HepG2 (cell line): ENCODE measurements at regions not wholly inside any gene's neighbourhood (a gene's known extent, or its start where the extent isn't known, plus 50 kb on each side); places are given as distances from the start of the nearest gene placed in this dataset.

Experiments used
- ATAC-seq: fragments of 200-7000 bp; cut with Tn5 transposase; 3 replicates; pipeline ENCODE4 v1.9.1; 2020; ENCODE audit warnings: mild to moderate bottlenecking, moderate library complexity
- BruUV-seq: library from RNA; stranded (reverse); fragments of 400-500 nt; replicated peaks from 2 replicates; lab custom pipeline; 2021; lab: Mats Ljungman, UMichigan
- CTCF ChIA-PET: fragments of 300-600 bp; formaldehyde crosslinking; extraction: SDS; loops from one replicate; lab custom pipeline; 2021; ENCODE audit warnings: low total read pairs, inconsistent platforms, low intra/inter-chr PET ratio; lab: Yijun Ruan, JAX
- POLR2A ChIA-PET: fragments of 350-600 bp; sonication (Branson Sonifier 250); formaldehyde crosslinking; loops from one replicate; lab custom pipeline; 2020; ENCODE audit warnings: antibody characterized with exemption, inconsistent platforms; lab: Yijun Ruan, JAX
- DNase-seq: peaks from one replicate; pipeline ENCODE4 v3.0.0-alpha.2; 2015; ENCODE audit warnings: low spot score
- FAIRE-seq: peaks from 3 replicates; lab custom pipeline; 2011; peaks lifted over from hg19 to GRCh38; lab: Jason Lieb, UNC
- H2AFZ ChIP-seq: one replicate; pipeline ENCODE4 v1.6.1; 2011; ENCODE audit warnings: low read length, inconsistent platforms
- H3K27ac ChIP-seq: fragments of 300-600 bp; 3 replicates; pipeline ENCODE4 v1.8.0; 2011; ENCODE audit warnings: mixed run types, mild to moderate bottlenecking, mixed read lengths, low read length, inconsistent platforms; ENCODE audit not compliant: insufficient read depth; ENCODE audit errors: extremely low read length
- H3K27me3 ChIP-seq, 2 experiments: fragments of 200-600 bp in 1 of 2; 2 replicates in 1 of 2; 3 replicates in 1 of 2; pipeline versions ENCODE4 v1.6.0 to v1.8.0; 2011; ENCODE audit warnings: low read length in 2 of 2, mild to moderate bottlenecking in 2 of 2, moderate library complexity in 2 of 2, inconsistent platforms in 1 of 2; ENCODE audit not compliant: insufficient read depth in 2 of 2, control insufficient read depth in 1 of 2
- H3K36me3 ChIP-seq, 2 experiments: fragments of 200-600 bp in 1 of 2; replicated peaks in 1 of 2; 2 replicates in 1 of 2; 3 replicates in 1 of 2; pipeline versions ENCODE4 v1.5.1 to v1.8.0; 2011; ENCODE audit warnings: low read length in 2 of 2, inconsistent platforms in 1 of 2; ENCODE audit not compliant: insufficient read depth in 2 of 2, control insufficient read depth in 1 of 2
- H3K4me1 ChIP-seq: 2 replicates; pipeline ENCODE4 v1.5.1; 2012; ENCODE audit warnings: low read length, inconsistent platforms; ENCODE audit not compliant: insufficient read depth
- H3K4me2 ChIP-seq: 2 replicates; pipeline ENCODE4 v1.6.0; 2011; ENCODE audit warnings: low read depth, low read length, inconsistent platforms
- H3K4me3 ChIP-seq, 3 experiments: fragments of 200-600 bp in 1 of 3; sonication (generic), shearing (Covaris generic) in 1 of 3; replicated peaks in 1 of 3; 2 replicates each; pipeline ENCODE4 v1.5.1; 2011 to 2016; ENCODE audit warnings: low read length in 3 of 3, inconsistent platforms in 2 of 3, low read depth in 2 of 3, mild to moderate bottlenecking in 2 of 3, control low read depth in 1 of 3, mixed read lengths in 1 of 3; ENCODE audit not compliant: insufficient read depth in 1 of 3
- H3K79me2 ChIP-seq: one replicate; pipeline ENCODE4 v1.6.1; 2011; ENCODE audit warnings: low read length, inconsistent platforms; ENCODE audit not compliant: insufficient read depth
- H3K9ac ChIP-seq: 2 replicates; pipeline ENCODE4 v1.6.0; 2011; ENCODE audit warnings: mild to moderate bottlenecking, low read depth, low read length, inconsistent platforms; ENCODE audit not compliant: insufficient read depth
- H3K9me3 ChIP-seq: 2 replicates; pipeline ENCODE4 v1.5.1; 2012; ENCODE audit warnings: mild to moderate bottlenecking, low read length
- H4K20me1 ChIP-seq: 2 replicates; pipeline ENCODE4 v1.6.0; 2011; ENCODE audit warnings: inconsistent platforms, mild to moderate bottlenecking, low read length, moderate library complexity; ENCODE audit not compliant: insufficient read depth
- ARHGAP35 ChIP-seq: sonication (generic); formaldehyde crosslinking; IDR thresholded peaks from 2 replicates; pipeline ENCODE4 v1.9.0; 2022; ENCODE audit warnings: mild to moderate bottlenecking, inconsistent platforms, moderate library complexity, missing genetic modification reagents, borderline replicate concordance
- ARID3A ChIP-seq: IDR thresholded peaks from 2 replicates; pipeline ENCODE4 v1.6.1; 2012; ENCODE audit warnings: low read depth, low read length, improper control_type of control experiment
- ASH2L ChIP-seq: fragments of 300-600, 200-600 bp; sonication (generic); IDR thresholded peaks from 2 replicates; pipeline ENCODE4 v1.7.0; 2017; ENCODE audit warnings: low read depth, mild to moderate bottlenecking, moderate library complexity, mixed read lengths, low read length; ENCODE audit not compliant: insufficient read length
- DDIT3 ChIP-seq: sonication (generic); formaldehyde crosslinking; IDR thresholded peaks from 2 replicates; pipeline ENCODE4 v1.4.0; 2020; ENCODE audit warnings: mild to moderate bottlenecking, missing genetic modification reagents
- ELF4 ChIP-seq: sonication (generic); formaldehyde crosslinking; IDR thresholded peaks from 2 replicates; pipeline ENCODE4 v1.5.0; 2020; ENCODE audit warnings: missing genetic modification reagents, mild to moderate bottlenecking, moderate library complexity, borderline replicate concordance
- HDAC6 ChIP-seq: fragments of 200-600 bp; sonication (generic); IDR thresholded peaks from 2 replicates; pipeline ENCODE4 v1.7.0; 2017; ENCODE audit warnings: mild to moderate bottlenecking, antibody characterized with exemption, low read length, low read depth
- KMT2A ChIP-seq: sonication (generic); formaldehyde crosslinking; IDR thresholded peaks from 2 replicates; pipeline ENCODE4 v1.4.0; 2020; ENCODE audit warnings: missing genetic modification reagents
- PAX8 ChIP-seq: sonication (generic); formaldehyde crosslinking; IDR thresholded peaks from 2 replicates; pipeline ENCODE4 v1.8.0; 2022; ENCODE audit warnings: mild to moderate bottlenecking, missing genetic modification reagents, borderline replicate concordance
- PPARG ChIP-seq: conservative IDR thresholded peaks from 2 replicates; pipeline ENCODE4 v1.6.1; 2016; ENCODE audit warnings: missing biosample characterization, missing genetic modification reagents
- RERE ChIP-seq: IDR thresholded peaks from 2 replicates; pipeline ENCODE4 v1.6.1; 2016; ENCODE audit warnings: low read depth, missing genetic modification reagents, missing compliant biosample characterization
- REXO4 ChIP-seq: sonication (generic); formaldehyde crosslinking; IDR thresholded peaks from 2 replicates; pipeline ENCODE4 v1.8.0; 2022; ENCODE audit warnings: missing genetic modification reagents, mild to moderate bottlenecking, borderline replicate concordance
- RFX3 ChIP-seq: IDR thresholded peaks from 2 replicates; pipeline ENCODE4 v1.6.1; 2016; ENCODE audit warnings: missing biosample characterization, missing genetic modification reagents
- SUZ12 ChIP-seq: fragments of 150-350 bp; IDR thresholded peaks from 2 replicates; pipeline ENCODE4 v1.6.1; 2014; ENCODE audit warnings: low read depth, low read length
- ZNF768 ChIP-seq: sonication (generic); formaldehyde crosslinking; IDR thresholded peaks from 2 replicates; pipeline ENCODE4 v1.4.0; 2020; ENCODE audit warnings: missing genetic modification reagents
- ZSCAN20 ChIP-seq: sonication (generic); formaldehyde crosslinking; IDR thresholded peaks from 2 replicates; pipeline ENCODE4 v1.4.0; 2020; ENCODE audit warnings: missing genetic modification reagents, mild to moderate bottlenecking, borderline replicate concordance
- ZSCAN5A ChIP-seq: sonication (generic); formaldehyde crosslinking; IDR thresholded peaks from 2 replicates; pipeline ENCODE4 v1.8.0; 2022; ENCODE audit warnings: mild to moderate bottlenecking, missing genetic modification reagents, borderline replicate concordance
- WGBS: methylation state at CpG from one replicate; pipeline ENCODE4 v1.1.6; 2017; ENCODE audit warnings: low lambda C conversion rate; 5-methylcytosine and 5-hydroxymethylcytosine counted together
- in situ Hi-C: cut with HindIII; loops from 2 replicates; pipeline ENCODE4 v1.10.0; 2017; ENCODE audit warnings: low pct_unique_long_range_greater_than_20kb; ENCODE audit not compliant: extremely low pct_ligation_motif_present
- intact Hi-C: fragments of 100-400 bp; cut with micrococcal nuclease; formaldehyde crosslinking; loops from one replicate; pipeline ENCODE4 v1.10.0; 2022; ENCODE audit not compliant: unreplicated experiment

DNA sequence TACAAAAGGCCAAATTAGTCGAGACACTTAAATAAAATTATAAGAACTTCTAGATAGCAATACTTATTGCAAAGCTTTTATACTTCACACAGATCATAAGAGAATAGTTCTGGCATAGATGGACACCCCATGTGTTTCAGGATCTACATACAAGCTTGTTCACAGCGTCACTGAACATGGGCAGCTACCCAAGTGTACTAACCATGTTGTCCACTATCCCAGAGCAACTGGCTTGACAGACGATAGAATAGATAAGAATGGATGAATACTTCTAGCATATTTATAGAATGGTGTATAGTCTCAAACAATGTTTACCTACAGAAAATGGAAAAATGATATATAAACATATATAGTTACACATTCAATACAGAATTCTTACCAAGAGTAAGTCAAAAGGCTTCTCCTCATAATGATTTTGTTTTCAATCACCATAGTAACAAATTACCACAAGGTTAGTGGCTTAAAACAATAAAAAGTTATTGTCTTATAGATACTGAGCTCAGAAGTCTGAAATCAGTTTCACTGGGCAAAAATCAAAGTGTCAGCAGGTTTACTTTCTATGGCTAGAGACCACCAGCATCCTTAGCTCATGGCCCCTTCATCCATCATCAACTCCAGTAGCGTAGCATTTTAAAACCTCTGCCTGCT lies 446.7 kb downstream of the DMRTA1 start:
- WGBS, result 24% methylated on average over 4 of the region's 4 CpGs
- intact Hi-C loops (no loop called here), in situ Hi-C loops (no loop called here)
- Histone ChIP-seq H3K9me3 (peaks cover 40% of the 10 kb centered on the region), H3K36me3 (no peaks in the 10 kb centered on the region), H3K4me1 (no peaks in the 10 kb centered on the region), H3K79me2 (no peaks in the 10 kb centered on the region), H4K20me1 (no peaks in the 10 kb centered on the region), H2AFZ (no peak overlapping the region), H3K27ac (no peak overlapping the region), H3K4me2 (no peak overlapping the region), H3K9ac (no peak overlapping the region), H3K27me3 (no peaks in the 10 kb centered on the region), H3K4me3 (no peak overlapping the region)
- FAIRE-seq (no peak), ATAC-seq (no peak), DNase-seq (no peak)
- POLR2A ChIA-PET, result no interaction called here
- no TSS peak for BruUV-seq
- TF ChIP-seq PAX8, result no peak
- no peak for TF ChIP-seq RERE (CRISPR knock-in tag)
- TF ChIP-seq KMT2A (CRISPR knock-in tag), result no peak
- no peak for TF ChIP-seq ZSCAN20 (CRISPR knock-in tag)
- TF ChIP-seq HDAC6, result no peak
- no peak for TF ChIP-seq DDIT3
- no peak for TF ChIP-seq ASH2L
- no peak for TF ChIP-seq REXO4 (CRISPR knock-in tag)
- TF ChIP-seq ZSCAN5A (CRISPR knock-in tag), result no peak
- no peak for TF ChIP-seq ARID3A
- TF ChIP-seq ARHGAP35 (CRISPR knock-in tag), result no peak
- no peak for TF ChIP-seq PPARG (CRISPR knock-in tag)
- no peak for TF ChIP-seq ZNF768
- TF ChIP-seq RFX3 (CRISPR knock-in tag), result no peak
- no peak for TF ChIP-seq ELF4 (CRISPR knock-in tag)
- no peak for TF ChIP-seq SUZ12
- CTCF ChIA-PET, result no interaction called here
